ENCODE measurements at regions not wholly inside any gene's neighbourhood (a gene's known extent, or its start where the extent isn't known, plus 50 kb on each side); places are given as distances from the start of the nearest gene placed in this dataset.

DNA sequence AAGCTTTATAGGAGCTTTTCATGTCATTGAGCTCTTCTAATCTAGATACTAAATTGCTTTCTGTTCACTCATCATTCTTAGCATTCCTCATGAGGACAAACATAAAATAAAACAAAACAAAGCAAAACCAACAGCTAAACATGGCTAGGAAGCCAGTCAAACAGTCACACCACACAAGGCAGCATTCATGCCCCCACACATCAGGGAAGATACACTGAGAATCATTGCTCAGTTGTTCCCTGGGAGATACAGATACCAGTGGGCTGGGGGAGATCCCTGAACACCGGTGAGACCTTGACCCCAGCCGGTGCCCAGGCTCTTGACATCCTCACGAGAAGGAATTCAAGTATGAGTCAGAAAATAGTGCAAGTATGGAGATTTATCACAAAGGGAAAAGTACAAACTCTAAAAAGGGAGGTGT is 177.9 kb upstream of the ARL4C start:
- no peak for TF ChIP-seq POLR2A (IDR thresholded peaks at IDR 0.05)
- TF ChIP-seq, protein P1, sequence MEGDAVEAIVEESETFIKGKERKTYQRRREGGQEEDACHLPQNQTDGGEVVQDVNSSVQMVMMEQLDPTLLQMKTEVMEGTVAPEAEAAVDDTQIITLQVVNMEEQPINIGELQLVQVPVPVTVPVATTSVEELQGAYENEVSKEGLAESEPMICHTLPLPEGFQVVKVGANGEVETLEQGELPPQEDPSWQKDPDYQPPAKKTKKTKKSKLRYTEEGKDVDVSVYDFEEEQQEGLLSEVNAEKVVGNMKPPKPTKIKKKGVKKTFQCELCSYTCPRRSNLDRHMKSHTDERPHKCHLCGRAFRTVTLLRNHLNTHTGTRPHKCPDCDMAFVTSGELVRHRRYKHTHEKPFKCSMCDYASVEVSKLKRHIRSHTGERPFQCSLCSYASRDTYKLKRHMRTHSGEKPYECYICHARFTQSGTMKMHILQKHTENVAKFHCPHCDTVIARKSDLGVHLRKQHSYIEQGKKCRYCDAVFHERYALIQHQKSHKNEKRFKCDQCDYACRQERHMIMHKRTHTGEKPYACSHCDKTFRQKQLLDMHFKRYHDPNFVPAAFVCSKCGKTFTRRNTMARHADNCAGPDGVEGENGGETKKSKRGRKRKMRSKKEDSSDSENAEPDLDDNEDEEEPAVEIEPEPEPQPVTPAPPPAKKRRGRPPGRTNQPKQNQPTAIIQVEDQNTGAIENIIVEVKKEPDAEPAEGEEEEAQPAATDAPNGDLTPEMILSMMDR (IDR thresholded peaks at IDR 0.05) = no peak
- no peak overlapping the region for H3K4me3 ChIP-seq (ENCODE audit: low read depth, poor library complexity, severe bottlenecking)
- DNase-seq (ENCODE audit: low spot score in 2 of 2) = no peak
- intact Hi-C loops (cut with DNase I; ENCODE audit: low total_unique reads) = no loop called here
- 64 to 82% methylated on average over 3 of the region's 3 CpGs for WGBS, 2 donors

DNA sequence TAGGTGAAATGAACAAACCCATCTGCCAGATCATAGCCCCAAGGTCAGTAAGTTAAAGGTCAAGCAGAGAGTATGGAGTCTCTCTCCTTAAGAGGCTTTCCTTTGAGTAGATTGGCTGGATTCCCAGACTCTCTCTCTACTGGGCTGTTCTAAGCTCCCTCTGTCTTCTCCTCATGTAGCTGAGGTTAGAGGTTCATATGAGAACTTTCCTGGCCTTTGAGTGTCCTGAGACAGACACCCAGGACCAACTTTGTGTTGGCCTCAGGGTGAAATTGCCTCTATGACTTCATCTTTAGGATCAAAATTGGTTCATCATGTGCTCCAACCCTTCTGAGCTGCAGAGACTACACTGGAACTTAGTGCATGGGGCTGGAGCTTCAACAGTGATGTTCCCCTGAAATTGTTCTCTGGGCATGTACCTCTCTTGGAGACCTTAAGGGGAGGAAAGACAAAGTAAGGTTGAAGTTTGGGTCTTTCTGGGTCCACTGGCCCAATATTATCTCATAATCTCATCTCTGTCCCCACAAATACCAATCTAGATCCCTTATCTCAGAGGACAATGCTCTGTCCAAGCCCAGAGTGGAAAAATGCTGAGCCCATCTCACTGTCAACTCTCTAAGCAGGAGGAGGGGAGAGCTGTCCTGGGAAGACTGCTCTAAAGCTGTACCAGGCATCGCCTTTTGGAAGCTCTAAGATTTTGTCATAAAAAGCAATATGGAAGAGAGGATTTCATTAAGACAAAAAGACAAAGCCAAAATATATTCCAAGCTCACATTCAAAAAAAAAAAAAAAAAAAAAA is 177.3 kb upstream of the ARL4C start:
- no peak overlapping the region for H3K4me3 ChIP-seq (ENCODE audit: low read depth, poor library complexity, severe bottlenecking)
- intact Hi-C loops (cut with DNase I; ENCODE audit: low total_unique reads) = no loop called here
- WGBS, 2 donors = 81 to 86% methylated on average over 1 of the region's 1 CpG
- TF ChIP-seq, protein P1 (IDR thresholded peaks at IDR 0.05) = no peak
- no peak for TF ChIP-seq POLR2A (IDR thresholded peaks at IDR 0.05)
- no peak for DNase-seq (ENCODE audit: low spot score in 2 of 2)

DNA sequence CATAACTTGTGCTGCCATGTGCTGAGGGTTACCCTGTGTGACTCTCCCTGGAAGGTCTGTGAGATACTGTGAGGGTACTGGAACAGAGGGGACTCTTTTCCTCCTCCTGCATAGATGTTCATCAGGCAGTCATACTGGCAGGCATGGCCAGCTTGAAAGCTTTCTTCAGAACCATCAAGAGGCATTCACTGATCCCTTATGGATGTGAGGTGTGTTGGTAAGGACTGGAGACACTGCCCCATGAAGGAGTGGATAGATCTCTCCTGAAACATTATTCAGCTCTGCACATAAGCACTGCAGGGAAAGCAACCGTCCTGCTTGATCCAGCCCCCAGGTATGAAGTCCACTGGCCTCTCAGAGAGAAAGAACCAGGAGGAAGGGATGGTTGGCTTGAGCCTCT is 176.6 kb upstream of the ARL4C start:
- intact Hi-C loops (cut with DNase I; ENCODE audit: low total_unique reads) = no loop called here
- WGBS, 2 donors = 83 to 86% methylated on average over 1 of the region's 1 CpG
- no peak for DNase-seq (ENCODE audit: low spot score in 2 of 2)
- H3K4me3 ChIP-seq (ENCODE audit: low read depth, poor library complexity, severe bottlenecking) = no peak overlapping the region
- no peak for TF ChIP-seq POLR2A (IDR thresholded peaks at IDR 0.05)
- TF ChIP-seq, protein P1 (IDR thresholded peaks at IDR 0.05) = no peak

DNA sequence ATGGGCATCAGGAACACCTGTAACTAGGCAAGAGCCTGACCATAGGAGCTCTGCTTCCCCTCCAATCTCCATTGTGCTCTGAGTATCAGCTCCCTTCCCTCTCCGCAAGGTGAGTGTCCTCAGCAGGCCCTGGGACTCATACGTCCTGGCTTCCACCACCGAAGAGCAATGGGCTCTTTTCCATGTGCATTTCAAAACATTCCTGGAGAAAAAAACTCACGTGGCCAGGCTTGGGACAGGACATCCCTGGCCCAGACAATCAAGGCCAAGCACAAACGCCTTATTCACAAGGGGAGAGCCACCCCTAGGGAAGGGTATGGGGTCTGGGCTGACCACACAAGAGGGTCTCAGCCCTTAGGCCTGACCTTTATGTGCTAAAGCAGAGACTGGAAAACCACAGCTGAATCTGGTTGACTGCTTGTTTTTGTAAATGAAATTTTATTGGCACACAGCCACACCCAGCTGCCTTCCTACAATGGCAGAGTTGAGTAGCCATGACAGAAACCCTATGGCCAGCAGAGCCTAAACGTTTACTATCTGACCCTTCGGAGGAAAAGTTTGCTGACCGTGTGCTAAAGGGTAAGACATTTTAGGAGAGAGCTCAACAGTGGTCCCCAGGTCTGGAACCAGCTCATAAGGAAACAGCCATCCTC is 175.7 kb upstream of the ARL4C start:
- WGBS, 2 donors = 75 to 77% methylated on average over 8 of the region's 8 CpGs
- intact Hi-C loops (cut with DNase I; ENCODE audit: low total_unique reads) = no loop called here
- no peak for TF ChIP-seq POLR2A (IDR thresholded peaks at IDR 0.05)
- TF ChIP-seq, protein P1 (IDR thresholded peaks at IDR 0.05) = no peak
- DNase-seq (ENCODE audit: low spot score in 2 of 2) = no peak
- H3K4me3 ChIP-seq (ENCODE audit: low read depth, poor library complexity, severe bottlenecking) = no peak overlapping the region

DNA sequence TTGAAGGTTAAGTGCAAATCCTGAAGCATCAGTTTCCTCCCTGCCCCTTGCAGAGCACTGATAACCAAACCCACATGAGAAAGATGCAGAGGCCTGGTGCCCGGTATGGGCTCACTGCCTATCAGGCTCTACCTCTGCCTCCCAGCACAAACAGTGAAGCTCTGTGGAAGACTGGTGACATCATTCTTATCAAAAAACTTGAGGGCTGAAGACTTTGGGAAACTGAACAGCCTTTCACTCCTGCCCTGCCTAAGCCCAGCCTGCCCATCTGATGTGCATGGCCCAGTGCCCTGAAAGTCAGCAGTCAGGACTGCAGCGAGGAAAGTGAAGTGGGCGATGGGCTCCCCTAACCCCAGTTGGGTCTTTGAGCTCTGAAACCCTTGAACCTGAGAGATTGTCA is 174.8 kb upstream of the ARL4C start:
- H3K4me3 ChIP-seq (ENCODE audit: low read depth, poor library complexity, severe bottlenecking) = no peak overlapping the region
- intact Hi-C loops (cut with DNase I; ENCODE audit: low total_unique reads) = no loop called here
- TF ChIP-seq, protein P1 (IDR thresholded peaks at IDR 0.05) = no peak
- TF ChIP-seq POLR2A (IDR thresholded peaks at IDR 0.05) = no peak
- WGBS, 2 donors = 76 to 95% methylated on average over 3 of the region's 3 CpGs
- no peak for DNase-seq (ENCODE audit: low spot score in 2 of 2)

Data from lower leg skin (tissue), 4 donors.